ENCODE measurements at regions not wholly inside any gene's neighbourhood (a gene's known extent, or its start where the extent isn't known, plus 50 kb on each side); places are given as distances from the start of the nearest gene placed in this dataset.

GRCh38 chr2:156790343-156791037 is 354.3 kb downstream of the GPD2 start:
- H3K4me1 ChIP-seq = no peaks in the 10 kb centered on the region

GRCh38 chr2:156792242-156792840 is 356.2 kb downstream of the GPD2 start:
- Histone ChIP-seq H3K9ac (no peak overlapping the region), H3K4me1 (no peaks in the 10 kb centered on the region), H3K9me3 (no peaks in the 10 kb centered on the region), H3K27me3 (no peaks in the 10 kb centered on the region), H3K4me2 (no peak overlapping the region), H3K27ac (no peak overlapping the region), H3K4me3 (no peak overlapping the region), H4K20me1 (no peaks in the 10 kb centered on the region), H3K36me3 (no peaks in the 10 kb centered on the region)
- TF ChIP-seq Cebpa-rat (IDR thresholded peaks at IDR 0.05) = no peak

More at GRCh38 chr2:156790343-156791037, 354.3 kb downstream of the GPD2 start:
- no peaks in the 10 kb centered on the region for H4K20me1 ChIP-seq
- no peak overlapping the region for H3K4me2 ChIP-seq
- H3K36me3 ChIP-seq = no peaks in the 10 kb centered on the region
- H3K27ac ChIP-seq = no peak overlapping the region
- no peaks in the 10 kb centered on the region for H3K27me3 ChIP-seq
- TF ChIP-seq Cebpa-rat (IDR thresholded peaks at IDR 0.05) = no peak
- no peak overlapping the region for H3K4me3 ChIP-seq
- H3K9me3 ChIP-seq = no peaks in the 10 kb centered on the region
- no peak overlapping the region for H3K9ac ChIP-seq

- Histone ChIP-seq H3K9ac (no peak overlapping the region), H3K9me3 (no peaks in the 10 kb centered on the region), H3K27me3 (no peaks in the 10 kb centered on the region), H3K4me2 (no peak overlapping the region), H4K20me1 (no peaks in the 10 kb centered on the region), H3K4me1 (no peaks in the 10 kb centered on the region), H3K4me3 (no peak overlapping the region), H3K36me3 (no peaks in the 10 kb centered on the region), H3K27ac (no peak overlapping the region)
- no peak for TF ChIP-seq Cebpa-rat (IDR thresholded peaks at IDR 0.05)
These were observed 361.7 kb downstream of the GPD2 start for GRCh38 chr2:156797832-156798231.

- no peak for TF ChIP-seq Cebpa-rat (IDR thresholded peaks at IDR 0.05)
- no peak overlapping the region for H3K4me3 ChIP-seq
These were observed 364.0 kb downstream of the GPD2 start for GRCh38 chr2:156800065-156800653.

GRCh38 chr2:156800781-156801361 is 364.7 kb downstream of the GPD2 start:
- Histone ChIP-seq H3K4me2 (no peak overlapping the region), H3K27me3 (no peaks in the 10 kb centered on the region), H3K4me1 (no peaks in the 10 kb centered on the region), H3K9ac (no peak overlapping the region), H4K20me1 (no peaks in the 10 kb centered on the region), H3K27ac (no peak overlapping the region), H3K9me3 (no peaks in the 10 kb centered on the region), H3K36me3 (no peaks in the 10 kb centered on the region), H3K4me3 (no peak overlapping the region)
- no peak for TF ChIP-seq Cebpa-rat (IDR thresholded peaks at IDR 0.05)

More at GRCh38 chr2:156800065-156800653, 364.0 kb downstream of the GPD2 start:
- no peak overlapping the region for H3K9ac ChIP-seq
- no peak overlapping the region for H3K4me2 ChIP-seq
- no peaks in the 10 kb centered on the region for H3K4me1 ChIP-seq
- no peaks in the 10 kb centered on the region for H4K20me1 ChIP-seq
- H3K27ac ChIP-seq = no peak overlapping the region
- H3K9me3 ChIP-seq = no peaks in the 10 kb centered on the region
- no peaks in the 10 kb centered on the region for H3K36me3 ChIP-seq
- H3K27me3 ChIP-seq = no peaks in the 10 kb centered on the region

- Histone ChIP-seq H3K9ac (no peak overlapping the region), H3K4me3 (no peak overlapping the region), H4K20me1 (no peaks in the 10 kb centered on the region), H3K36me3 (no peaks in the 10 kb centered on the region), H3K27ac (no peak overlapping the region), H3K4me1 (no peaks in the 10 kb centered on the region), H3K9me3 (no peaks in the 10 kb centered on the region), H3K27me3 (no peaks in the 10 kb centered on the region), H3K4me2 (no peak overlapping the region)
- no peak for TF ChIP-seq Cebpa-rat (IDR thresholded peaks at IDR 0.05)
These were observed 367.1 kb downstream of the GPD2 start for GRCh38 chr2:156803243-156803642.

- Histone ChIP-seq H4K20me1 (no peaks in the 10 kb centered on the region), H3K4me3 (no peak overlapping the region), H3K4me2 (no peak overlapping the region), H3K27ac (no peak overlapping the region), H3K36me3 (no peaks in the 10 kb centered on the region), H3K9ac (no peak overlapping the region), H3K4me1 (no peaks in the 10 kb centered on the region), H3K9me3 (no peaks in the 10 kb centered on the region), H3K27me3 (no peaks in the 10 kb centered on the region)
- no peak for TF ChIP-seq Cebpa-rat (IDR thresholded peaks at IDR 0.05)
These were observed 367.8 kb downstream of the GPD2 start for GRCh38 chr2:156803967-156804366.

GRCh38 chr2:156810094-156810493 is 373.9 kb downstream of the GPD2 start:
- TF ChIP-seq Cebpa-rat (IDR thresholded peaks at IDR 0.05) = no peak
- Histone ChIP-seq H3K36me3 (no peaks in the 10 kb centered on the region), H4K20me1 (no peaks in the 10 kb centered on the region), H3K4me3 (no peak overlapping the region), H3K9ac (no peak overlapping the region), H3K27ac (no peak overlapping the region), H3K4me1 (no peaks in the 10 kb centered on the region), H3K27me3 (no peaks in the 10 kb centered on the region), H3K9me3 (no peaks in the 10 kb centered on the region), H3K4me2 (no peak overlapping the region)

- H3K9ac ChIP-seq = no peak overlapping the region
- H3K27me3 ChIP-seq = no peaks in the 10 kb centered on the region
- no peak for TF ChIP-seq Cebpa-rat (IDR thresholded peaks at IDR 0.05)
- no peaks in the 10 kb centered on the region for H3K4me1 ChIP-seq
- no peaks in the 10 kb centered on the region for H3K36me3 ChIP-seq
- no peak overlapping the region for H3K4me3 ChIP-seq
- H3K9me3 ChIP-seq = no peaks in the 10 kb centered on the region
- no peaks in the 10 kb centered on the region for H4K20me1 ChIP-seq
- no peak overlapping the region for H3K4me2 ChIP-seq
- H3K27ac ChIP-seq = no peak overlapping the region
These were observed 376.3 kb downstream of the GPD2 start for GRCh38 chr2:156812496-156812895.

GRCh38 chr2:156817430-156817829 is 381.3 kb downstream of the GPD2 start:
- no peak for TF ChIP-seq Cebpa-rat (IDR thresholded peaks at IDR 0.05)
- H3K4me2 ChIP-seq = no peak overlapping the region

More at GRCh38 chr2:156817430-156817829, 381.3 kb downstream of the GPD2 start:
- Histone ChIP-seq H3K27me3 (no peaks in the 10 kb centered on the region), H3K9me3 (no peaks in the 10 kb centered on the region), H4K20me1 (no peaks in the 10 kb centered on the region), H3K4me3 (no peak overlapping the region), H3K4me1 (no peaks in the 10 kb centered on the region), H3K27ac (no peak overlapping the region), H3K9ac (no peak overlapping the region), H3K36me3 (no peaks in the 10 kb centered on the region)
